Urinary bladder (tissue), 3 donors: ENCODE measurements at regions not wholly inside any gene's neighbourhood (a gene's known extent, or its start where the extent isn't known, plus 50 kb on each side); places are given as distances from the start of the nearest gene placed in this dataset.

ENCODE experiments used
- DNase-seq: peaks from one replicate; pipeline ENCODE4 v3.0.0-alpha.2; 2015; ENCODE audit errors: extremely low spot score
- H3K27ac ChIP-seq: one replicate; pipeline ENCODE4 v1.5.1; 2013; ENCODE audit warnings: low read depth, mild to moderate bottlenecking, moderate library complexity
- H3K36me3 ChIP-seq: one replicate; pipeline ENCODE4 v1.6.1; 2013; ENCODE audit warnings: mild to moderate bottlenecking, moderate library complexity; ENCODE audit not compliant: insufficient read depth
- H3K4me1 ChIP-seq: one replicate; pipeline ENCODE4 v1.6.1; 2013; ENCODE audit warnings: mild to moderate bottlenecking, moderate library complexity; ENCODE audit not compliant: insufficient read depth
- H3K4me3 ChIP-seq: one replicate; pipeline ENCODE4 v1.5.1; 2013; ENCODE audit warnings: low read depth, low read length
- WGBS: extraction: QIAGEN DNeasy Blood & Tissue Kit; methylation state at CpG from one replicate; pipeline ENCODE4 v1.1.7; 2013; 5-methylcytosine and 5-hydroxymethylcytosine counted together
- donor health status: healthy with polysubstance abuse.
- donor health status: healthy.

GRCh38 chr1:37244083-37244480, 209.8 kb upstream of the GRIK3 start:
- H3K4me3 ChIP-seq = no peak overlapping the region
- no peaks in the 10 kb centered on the region for H3K4me1 ChIP-seq
- no peak for DNase-seq
- no peaks in the 10 kb centered on the region for H3K36me3 ChIP-seq
- H3K27ac ChIP-seq = no peak overlapping the region
- 82% methylated on average over 6 of the region's 6 CpGs for WGBS

GRCh38 chr1:37244815-37245214, 210.5 kb upstream of the GRIK3 start:
- H3K27ac ChIP-seq = no peak overlapping the region
- no peaks in the 10 kb centered on the region for H3K36me3 ChIP-seq
- DNase-seq = no peak
- H3K4me1 ChIP-seq = no peaks in the 10 kb centered on the region
- H3K4me3 ChIP-seq = no peak overlapping the region
- 78% methylated on average over 3 of the region's 3 CpGs for WGBS

- Histone ChIP-seq H3K4me1 (no peaks in the 10 kb centered on the region), H3K36me3 (no peaks in the 10 kb centered on the region), H3K4me3 (no peak overlapping the region), H3K27ac (no peak overlapping the region)
- no peak for DNase-seq
- 38% methylated on average over 6 of the region's 6 CpGs for WGBS
Observed at GRCh38 chr1:37246631-37247030, 212.3 kb upstream of the GRIK3 start.

GRCh38 chr1:37250371-37250770, 216.1 kb upstream of the GRIK3 start:
- Histone ChIP-seq H3K4me1 (no peaks in the 10 kb centered on the region), H3K27ac (no peak overlapping the region), H3K4me3 (no peak overlapping the region), H3K36me3 (no peaks in the 10 kb centered on the region)
- WGBS = 44% methylated on average over 4 of the region's 4 CpGs
- DNase-seq = no peak

- DNase-seq = no peak
- Histone ChIP-seq H3K4me1 (no peaks in the 10 kb centered on the region), H3K27ac (no peak overlapping the region), H3K4me3 (no peak overlapping the region), H3K36me3 (no peaks in the 10 kb centered on the region)
- 21% methylated on average over 24 of the region's 24 CpGs for WGBS
Observed at GRCh38 chr1:37255136-37255795, 219.1 kb upstream of the ZC3H12A start.

- no peak for DNase-seq
- 12% methylated on average over 5 of the region's 5 CpGs for WGBS
- no peaks in the 10 kb centered on the region for H3K36me3 ChIP-seq
- no peaks in the 10 kb centered on the region for H3K4me1 ChIP-seq
- H3K4me3 ChIP-seq = no peak overlapping the region
- H3K27ac ChIP-seq = no peak overlapping the region
Observed at GRCh38 chr1:37255868-37256267, 218.5 kb upstream of the ZC3H12A start.

- H3K36me3 ChIP-seq = no peaks in the 10 kb centered on the region
- no peaks in the 10 kb centered on the region for H3K4me1 ChIP-seq
- no peak for DNase-seq
- H3K27ac ChIP-seq = no peak overlapping the region
- H3K4me3 ChIP-seq = no peak overlapping the region
Observed at GRCh38 chr1:37257646-37258045, 216.7 kb upstream of the ZC3H12A start.

- no peak for DNase-seq
- no peaks in the 10 kb centered on the region for H3K36me3 ChIP-seq
- H3K27ac ChIP-seq = no peak overlapping the region
- 32% methylated on average over 6 of the region's 6 CpGs for WGBS
- no peak overlapping the region for H3K4me3 ChIP-seq
- no peaks in the 10 kb centered on the region for H3K4me1 ChIP-seq
Observed at GRCh38 chr1:37258068-37258467, 216.3 kb upstream of the ZC3H12A start.

GRCh38 chr1:37259019-37259418, 215.4 kb upstream of the ZC3H12A start:
- no peak for DNase-seq
- H3K4me3 ChIP-seq = no peak overlapping the region
- H3K36me3 ChIP-seq = no peaks in the 10 kb centered on the region
- WGBS = 59% methylated on average over 2 of the region's 2 CpGs
- no peak overlapping the region for H3K27ac ChIP-seq
- H3K4me1 ChIP-seq = no peaks in the 10 kb centered on the region

- WGBS = 62% methylated on average over 2 of the region's 2 CpGs
- H3K4me3 ChIP-seq = no peak overlapping the region
- no peak overlapping the region for H3K27ac ChIP-seq
- H3K36me3 ChIP-seq = no peaks in the 10 kb centered on the region
- no peaks in the 10 kb centered on the region for H3K4me1 ChIP-seq
- DNase-seq = no peak
Observed at GRCh38 chr1:37261129-37261528, 213.3 kb upstream of the ZC3H12A start.

- DNase-seq = no peak
- Histone ChIP-seq H3K4me1 (no peaks in the 10 kb centered on the region), H3K4me3 (no peak overlapping the region), H3K36me3 (no peaks in the 10 kb centered on the region), H3K27ac (no peak overlapping the region)
- 55% methylated on average over 6 of the region's 6 CpGs for WGBS
Observed at GRCh38 chr1:37262439-37263170, 211.8 kb upstream of the ZC3H12A start.

- H3K36me3 ChIP-seq = no peaks in the 10 kb centered on the region
- H3K27ac ChIP-seq = no peak overlapping the region
- H3K4me3 ChIP-seq = no peak overlapping the region
- 69% methylated on average over 3 of the region's 3 CpGs for WGBS
- no peak for DNase-seq
- H3K4me1 ChIP-seq = no peaks in the 10 kb centered on the region
Observed at GRCh38 chr1:37265156-37265555, 209.2 kb upstream of the ZC3H12A start.

GRCh38 chr1:37265786-37266667, 208.4 kb upstream of the ZC3H12A start:
- H3K4me3 ChIP-seq = no peak overlapping the region
- WGBS = 44% methylated on average over 10 of the region's 10 CpGs
- no peak overlapping the region for H3K27ac ChIP-seq
- no peaks in the 10 kb centered on the region for H3K4me1 ChIP-seq
- H3K36me3 ChIP-seq = no peaks in the 10 kb centered on the region
- no peak for DNase-seq
